ENCODE measurements at regions not wholly inside any gene's neighbourhood (a gene's known extent, or its start where the extent isn't known, plus 50 kb on each side); places are given as distances from the start of the nearest gene placed in this dataset.
A peak's percentile ranks its signal among the peaks of the same experiment; 100 is the strongest.

- no peaks in the 10 kb centered on the region for H3K9me3 ChIP-seq (ENCODE audit: control insufficient read depth, insufficient read depth, low read depth, low read length)
- no peaks in the 10 kb centered on the region for H3K79me2 ChIP-seq (ENCODE audit: control insufficient read depth, insufficient read depth, low read length)
- no peak overlapping the region for H3K27ac ChIP-seq (ENCODE audit: insufficient read depth, low read length)
- no peaks in the 10 kb centered on the region for H3K4me1 ChIP-seq (ENCODE audit: control insufficient read depth, extremely low read depth, insufficient read depth, low read length)
- no peaks in the 10 kb centered on the region for H3K36me3 ChIP-seq (ENCODE audit: control insufficient read depth, insufficient read depth, low read length)
- H3K9ac ChIP-seq (ENCODE audit: insufficient read depth, low read length): no peak overlapping the region
- H3K4me3 ChIP-seq (replicated peaks in 1 of 4; ENCODE audit: control extremely low read depth in 1 of 4, insufficient read depth in 1 of 4, low read depth in 3 of 4, low read length in 4 of 4): no peak overlapping the region
- DNase-seq (ENCODE audit: low read depth in 2 of 2): peak in 1 of 2 donors; percentile 50
- no peaks in the 10 kb centered on the region for H4K20me1 ChIP-seq (ENCODE audit: control insufficient read depth, extremely low read depth, insufficient read depth, low read length)
- H3K4me2 ChIP-seq (ENCODE audit: extremely low read depth, insufficient read depth, low read length): no peak overlapping the region
- TF ChIP-seq, protein P1, sequence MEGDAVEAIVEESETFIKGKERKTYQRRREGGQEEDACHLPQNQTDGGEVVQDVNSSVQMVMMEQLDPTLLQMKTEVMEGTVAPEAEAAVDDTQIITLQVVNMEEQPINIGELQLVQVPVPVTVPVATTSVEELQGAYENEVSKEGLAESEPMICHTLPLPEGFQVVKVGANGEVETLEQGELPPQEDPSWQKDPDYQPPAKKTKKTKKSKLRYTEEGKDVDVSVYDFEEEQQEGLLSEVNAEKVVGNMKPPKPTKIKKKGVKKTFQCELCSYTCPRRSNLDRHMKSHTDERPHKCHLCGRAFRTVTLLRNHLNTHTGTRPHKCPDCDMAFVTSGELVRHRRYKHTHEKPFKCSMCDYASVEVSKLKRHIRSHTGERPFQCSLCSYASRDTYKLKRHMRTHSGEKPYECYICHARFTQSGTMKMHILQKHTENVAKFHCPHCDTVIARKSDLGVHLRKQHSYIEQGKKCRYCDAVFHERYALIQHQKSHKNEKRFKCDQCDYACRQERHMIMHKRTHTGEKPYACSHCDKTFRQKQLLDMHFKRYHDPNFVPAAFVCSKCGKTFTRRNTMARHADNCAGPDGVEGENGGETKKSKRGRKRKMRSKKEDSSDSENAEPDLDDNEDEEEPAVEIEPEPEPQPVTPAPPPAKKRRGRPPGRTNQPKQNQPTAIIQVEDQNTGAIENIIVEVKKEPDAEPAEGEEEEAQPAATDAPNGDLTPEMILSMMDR (conservative IDR thresholded peaks at IDR 0.05 in 1 of 2, IDR thresholded peaks at IDR 0.05 in 1 of 2; ENCODE audit: low read depth in 1 of 2, low read length in 2 of 2): no peak
- no peak for TF ChIP-seq EZH2 (IDR thresholded peaks at IDR 0.05; ENCODE audit: low read length, missing control alignments)
- H3K27me3 ChIP-seq (ENCODE audit: control insufficient read depth, insufficient read depth, low read length): no peaks in the 10 kb centered on the region
- H2AFZ ChIP-seq (ENCODE audit: low read length): no peak overlapping the region
Observed at GRCh38 chr5:20649966-20650365, 662.0 kb upstream of the CDH18 start.

- Histone ChIP-seq H3K4me3 (replicated peaks in 1 of 4; ENCODE audit: control extremely low read depth in 1 of 4, insufficient read depth in 1 of 4, low read depth in 3 of 4, low read length in 4 of 4) (no peak overlapping the region), H3K79me2 (ENCODE audit: control insufficient read depth, insufficient read depth, low read length) (no peaks in the 10 kb centered on the region), H2AFZ (ENCODE audit: low read length) (no peak overlapping the region), H4K20me1 (ENCODE audit: control insufficient read depth, extremely low read depth, insufficient read depth, low read length) (no peaks in the 10 kb centered on the region), H3K9me3 (ENCODE audit: control insufficient read depth, insufficient read depth, low read depth, low read length) (no peaks in the 10 kb centered on the region), H3K4me2 (ENCODE audit: extremely low read depth, insufficient read depth, low read length) (no peak overlapping the region), H3K36me3 (ENCODE audit: control insufficient read depth, insufficient read depth, low read length) (no peaks in the 10 kb centered on the region), H3K9ac (ENCODE audit: insufficient read depth, low read length) (no peak overlapping the region), H3K27ac (ENCODE audit: insufficient read depth, low read length) (no peak overlapping the region), H3K27me3 (ENCODE audit: control insufficient read depth, insufficient read depth, low read length) (no peaks in the 10 kb centered on the region), H3K4me1 (ENCODE audit: control insufficient read depth, extremely low read depth, insufficient read depth, low read length) (no peaks in the 10 kb centered on the region)
- TF ChIP-seq, protein P1 (conservative IDR thresholded peaks at IDR 0.05 in 1 of 2, IDR thresholded peaks at IDR 0.05 in 1 of 2; ENCODE audit: low read depth in 1 of 2, low read length in 2 of 2): no peak
- TF ChIP-seq EZH2 (IDR thresholded peaks at IDR 0.05; ENCODE audit: low read length, missing control alignments): no peak
- no peak for DNase-seq (ENCODE audit: low read depth in 2 of 2)
Observed at GRCh38 chr5:20648981-20649380, 661.0 kb upstream of the CDH18 start.

DNA sequence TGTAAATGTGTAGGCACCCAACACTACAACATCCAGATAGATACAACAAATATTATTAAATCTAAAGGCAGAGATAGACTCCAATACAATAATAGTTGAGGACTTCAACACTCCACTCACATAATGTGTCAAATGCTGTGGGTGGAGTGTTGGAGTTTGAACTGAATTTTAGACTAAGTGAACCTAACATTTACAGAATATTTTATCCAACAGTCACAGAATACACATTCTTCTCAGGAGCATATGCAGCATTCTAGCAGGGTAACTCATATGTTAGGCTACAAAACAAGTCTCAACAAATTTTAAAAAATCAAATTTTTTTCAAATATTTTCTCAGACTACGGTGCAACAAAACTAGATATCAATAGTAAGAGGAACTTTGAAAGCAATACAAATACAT lies 648.7 kb upstream of the CDH18 start:
- TF ChIP-seq, protein P1 (conservative IDR thresholded peaks at IDR 0.05 in 1 of 2, IDR thresholded peaks at IDR 0.05 in 1 of 2; ENCODE audit: low read depth in 1 of 2, low read length in 2 of 2): no peak
- no peak for TF ChIP-seq EZH2 (IDR thresholded peaks at IDR 0.05; ENCODE audit: low read length, missing control alignments)
- no peak overlapping the region for H2AFZ ChIP-seq (ENCODE audit: low read length)
- DNase-seq (ENCODE audit: low read depth in 2 of 2): no peak
- H3K4me3 ChIP-seq (replicated peaks in 1 of 4; ENCODE audit: control extremely low read depth in 1 of 4, insufficient read depth in 1 of 4, low read depth in 3 of 4, low read length in 4 of 4): no peak overlapping the region
- no peaks in the 10 kb centered on the region for H3K9me3 ChIP-seq (ENCODE audit: control insufficient read depth, insufficient read depth, low read depth, low read length)
- H3K27me3 ChIP-seq (ENCODE audit: control insufficient read depth, insufficient read depth, low read length): no peaks in the 10 kb centered on the region
- no peak overlapping the region for H3K4me2 ChIP-seq (ENCODE audit: extremely low read depth, insufficient read depth, low read length)
- H4K20me1 ChIP-seq (ENCODE audit: control insufficient read depth, extremely low read depth, insufficient read depth, low read length): no peaks in the 10 kb centered on the region
- H3K27ac ChIP-seq (ENCODE audit: insufficient read depth, low read length): no peak overlapping the region
- H3K4me1 ChIP-seq (ENCODE audit: control insufficient read depth, extremely low read depth, insufficient read depth, low read length): no peaks in the 10 kb centered on the region
- H3K36me3 ChIP-seq (ENCODE audit: control insufficient read depth, insufficient read depth, low read length): no peaks in the 10 kb centered on the region
- no peak overlapping the region for H3K9ac ChIP-seq (ENCODE audit: insufficient read depth, low read length)
- H3K79me2 ChIP-seq (ENCODE audit: control insufficient read depth, insufficient read depth, low read length): no peaks in the 10 kb centered on the region

Measured in fibroblast of lung (primary cell).